Spleen (tissue), 11 donors: ENCODE measurements at regions not wholly inside any gene's neighbourhood (a gene's known extent, or its start where the extent isn't known, plus 50 kb on each side); places are given as distances from the start of the nearest gene placed in this dataset.

ENCODE experiments used
- DNase-seq: peaks from one replicate; pipeline ENCODE4 v3.0.0-alpha.2; 2020
- H3K27ac ChIP-seq, 8 donors: fragments of 200-600 bp; sonication (generic) in 7 of 8; 1 replicate in 4 of 8; 2 replicates in 4 of 8; pipeline versions ENCODE4 v1.5.0 to v1.8.0; 2016 to 2021; ENCODE audit warnings: inconsistent platforms in 4 of 8, mild to moderate bottlenecking in 4 of 8, moderate library complexity in 1 of 8
- H3K27me3 ChIP-seq, 7 donors: fragments of 200-600 bp; sonication (generic) in 6 of 7; replicated peaks in 1 of 7; 1 replicate in 4 of 7; 2 replicates in 3 of 7; pipeline versions ENCODE4 v1.5.0 to v1.8.0; 2016 to 2021; ENCODE audit warnings: inconsistent platforms in 3 of 7, mild to moderate bottlenecking in 1 of 7
- H3K36me3 ChIP-seq, 6 donors: fragments of 200-600 bp; sonication (generic) in 5 of 6; 1 replicate in 4 of 6; 2 replicates in 2 of 6; pipeline versions ENCODE4 v1.5.0 to v1.8.0; 2016 to 2021; ENCODE audit warnings: inconsistent platforms in 2 of 6
- H3K4me1 ChIP-seq, 6 donors: fragments of 200-600 bp; sonication (generic) in 5 of 6; 1 replicate in 3 of 6; 2 replicates in 3 of 6; pipeline versions ENCODE4 v1.5.0 to v1.8.0; 2016 to 2021; ENCODE audit warnings: inconsistent platforms in 3 of 6
- H3K4me3 ChIP-seq, 8 donors: fragments of 200-600 bp; sonication (generic) in 7 of 8; 1 replicate in 4 of 8; 2 replicates in 4 of 8; pipeline versions ENCODE4 v1.5.0 to v1.8.0; 2016 to 2021; ENCODE audit warnings: inconsistent platforms in 4 of 8, mild to moderate bottlenecking in 4 of 8, moderate library complexity in 2 of 8
- H3K9me3 ChIP-seq, 8 donors: fragments of 200-600 bp; sonication (generic) in 7 of 8; 1 replicate in 4 of 8; 2 replicates in 4 of 8; pipeline versions ENCODE4 v1.5.0 to v1.8.0; 2016 to 2021; ENCODE audit warnings: inconsistent platforms in 4 of 8
- POLR2A ChIP-seq, 3 donors: fragments of 450-650 bp; IDR thresholded peaks; one replicate each; pipeline ENCODE4 v1.5.1; 2017; ENCODE audit warnings: antibody characterized with exemption in 3 of 3, mild to moderate bottlenecking in 1 of 3
- POLR2AphosphoS5 ChIP-seq, 3 donors: sonication (generic); formaldehyde crosslinking; IDR thresholded peaks; one replicate each; pipeline ENCODE4 v1.5.1; 2017; ENCODE audit warnings: antibody characterized with exemption in 3 of 3
- WGBS, 5 donors: extraction: QIAGEN DNeasy Blood & Tissue Kit in 3 of 5; methylation state at CpG; one replicate each; pipeline versions ENCODE4 v1.1.5 to v1.1.7; 2013 to 2018; 5-methylcytosine and 5-hydroxymethylcytosine counted together
- intact Hi-C: fragments of 100-400 bp; cut with DNase I; formaldehyde crosslinking; loops from one replicate; pipeline ENCODE4 v1.15.0; 2023; ENCODE audit warnings: low total_unique reads
- TF ChIP-seq, protein P1 (sequence below), 11 experiments: fragments of 200-600 bp in 7 of 11; fragments of 450-650 bp in 4 of 11; sonication (generic) in 4 of 11; IDR thresholded peaks in 8 of 11; conservative IDR thresholded peaks in 3 of 11; 1 replicate in 7 of 11; 2 replicates in 4 of 11; pipeline versions ENCODE4 v1.4.0 to v1.8.0; 2016 to 2021; ENCODE audit warnings: antibody characterized with exemption in 11 of 11, inconsistent platforms in 4 of 11, mild to moderate bottlenecking in 1 of 11
- donor health status: healthy with polysubstance abuse.
- donor health status: DM: no; HTN: no; CAD: no; lungs with moderate emphysema.
- donor health status: DM: no; HTN: no; CAD: no.
- donor health status: Bipolar disorder and iron deficiency.
- donor health status: healthy.
- donor health status: DM: no; HTN: no; CAD: no.
- donor health status: DM: yes; HTN: yes; CAD: no.

GRCh38 chr6:85866370-85866730, 223.7 kb upstream of the SYNCRIP start:
- peaks cover 0 to 28% (median 13%) of the 10 kb centered on the region in 6 donors for H3K4me1 ChIP-seq
- TF ChIP-seq POLR2AphosphoS5 (IDR thresholded peaks at IDR 0.05) (no peak), POLR2A (IDR thresholded peaks at IDR 0.05) (no peak)
- TF ChIP-seq, protein P1, sequence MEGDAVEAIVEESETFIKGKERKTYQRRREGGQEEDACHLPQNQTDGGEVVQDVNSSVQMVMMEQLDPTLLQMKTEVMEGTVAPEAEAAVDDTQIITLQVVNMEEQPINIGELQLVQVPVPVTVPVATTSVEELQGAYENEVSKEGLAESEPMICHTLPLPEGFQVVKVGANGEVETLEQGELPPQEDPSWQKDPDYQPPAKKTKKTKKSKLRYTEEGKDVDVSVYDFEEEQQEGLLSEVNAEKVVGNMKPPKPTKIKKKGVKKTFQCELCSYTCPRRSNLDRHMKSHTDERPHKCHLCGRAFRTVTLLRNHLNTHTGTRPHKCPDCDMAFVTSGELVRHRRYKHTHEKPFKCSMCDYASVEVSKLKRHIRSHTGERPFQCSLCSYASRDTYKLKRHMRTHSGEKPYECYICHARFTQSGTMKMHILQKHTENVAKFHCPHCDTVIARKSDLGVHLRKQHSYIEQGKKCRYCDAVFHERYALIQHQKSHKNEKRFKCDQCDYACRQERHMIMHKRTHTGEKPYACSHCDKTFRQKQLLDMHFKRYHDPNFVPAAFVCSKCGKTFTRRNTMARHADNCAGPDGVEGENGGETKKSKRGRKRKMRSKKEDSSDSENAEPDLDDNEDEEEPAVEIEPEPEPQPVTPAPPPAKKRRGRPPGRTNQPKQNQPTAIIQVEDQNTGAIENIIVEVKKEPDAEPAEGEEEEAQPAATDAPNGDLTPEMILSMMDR (IDR thresholded peaks at IDR 0.05 in 8 of 11, conservative IDR thresholded peaks at IDR 0.05 in 3 of 11) = no peak
- intact Hi-C loops = no loop called here
- no peak for DNase-seq
- H3K27me3 ChIP-seq = no peaks in the 10 kb centered on the region
- no peaks in the 10 kb centered on the region for H3K36me3 ChIP-seq
- peak overlapping the region in 5 of 8 donors; percentile 12 to 60 (median 22) for H3K4me3 ChIP-seq
- H3K27ac ChIP-seq = no peak overlapping the region
- WGBS, 5 donors = 66 to 78% (median 70%) methylated on average over 5 of the region's 5 CpGs
- H3K9me3 ChIP-seq = no peaks in the 10 kb centered on the region

GRCh38 chr6:85865420-85866369, 223.0 kb upstream of the SYNCRIP start:
- no peak for DNase-seq
- WGBS, 5 donors = 23 to 40% (median 35%) methylated on average over 8 of the region's 8 CpGs
- Histone ChIP-seq H3K27ac (peak overlapping the region in 1 of 8 donors; percentile 6), H3K4me3 (peak overlapping the region in 6 of 8 donors; percentile 12 to 60 (median 21)), H3K9me3 (no peaks in the 10 kb centered on the region), H3K4me1 (peaks cover 0 to 28% (median 13%) of the 10 kb centered on the region in 6 donors), H3K36me3 (no peaks in the 10 kb centered on the region), H3K27me3 (no peaks in the 10 kb centered on the region)
- intact Hi-C loops = no loop called here
- TF ChIP-seq, protein P1 (IDR thresholded peaks at IDR 0.05 in 8 of 11, conservative IDR thresholded peaks at IDR 0.05 in 3 of 11) = no peak
- TF ChIP-seq POLR2A (IDR thresholded peaks at IDR 0.05) (no peak), POLR2AphosphoS5 (IDR thresholded peaks at IDR 0.05) (no peak)

DNA sequence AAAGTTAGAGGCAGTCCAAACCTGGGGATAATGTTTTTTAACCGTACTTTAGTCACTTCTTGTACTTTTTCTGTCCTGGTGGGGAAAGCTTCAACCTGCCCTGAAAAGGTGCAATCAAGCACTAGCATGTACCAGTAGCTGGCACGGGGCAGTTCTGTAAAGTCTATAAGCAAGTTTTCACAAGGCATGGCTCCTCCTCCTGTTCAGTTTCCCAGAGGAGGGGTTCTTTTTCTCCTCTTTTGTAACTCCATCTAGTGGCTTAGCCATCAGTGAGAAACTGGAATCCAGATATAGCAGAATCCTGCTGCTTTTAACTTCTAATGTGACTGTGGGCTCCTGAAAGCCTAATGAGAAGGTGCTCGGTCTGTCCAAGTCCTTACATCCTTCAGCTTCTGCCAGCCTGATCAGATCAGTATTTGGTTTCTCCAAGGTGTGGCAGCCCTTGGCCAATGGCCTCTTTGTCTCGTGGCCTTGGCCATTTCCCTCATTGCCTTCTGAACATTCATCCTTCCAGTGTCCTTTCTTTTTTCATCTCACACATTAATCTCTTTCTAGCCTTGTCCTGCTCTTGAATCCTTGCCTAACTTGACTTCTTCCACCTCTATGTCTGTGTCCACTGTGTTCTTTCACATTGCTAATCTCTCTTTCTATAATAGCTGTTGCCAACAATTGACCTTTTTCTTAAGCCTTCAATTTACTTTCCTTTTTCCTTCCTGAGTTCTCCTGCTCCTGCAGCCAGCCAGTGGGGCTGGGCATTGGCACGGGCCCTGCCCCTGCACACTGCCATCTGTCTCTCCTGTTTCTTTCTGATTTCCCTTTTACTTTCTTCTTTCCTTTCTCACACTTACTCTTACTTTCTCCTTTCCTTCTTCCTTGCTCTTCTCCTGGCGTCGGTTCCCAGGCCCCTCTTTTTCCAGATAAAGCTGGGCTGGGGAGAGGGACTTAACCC, 222.0 kb upstream of the SYNCRIP start:
- intact Hi-C loops = no loop called here
- Histone ChIP-seq H3K4me1 (peaks cover 0 to 28% (median 13%) of the 10 kb centered on the region in 6 donors), H3K27ac (no peak overlapping the region), H3K36me3 (no peaks in the 10 kb centered on the region), H3K9me3 (no peaks in the 10 kb centered on the region), H3K4me3 (peak overlapping the region in 1 of 8 donors; percentile 42), H3K27me3 (no peaks in the 10 kb centered on the region)
- WGBS, 5 donors = 40 to 55% (median 52%) methylated on average over 7 of the region's 7 CpGs
- DNase-seq = no peak
- TF ChIP-seq, protein P1 (IDR thresholded peaks at IDR 0.05 in 8 of 11, conservative IDR thresholded peaks at IDR 0.05 in 3 of 11) = no peak
- peak in 1 of 3 donors; percentile 47 for TF ChIP-seq POLR2AphosphoS5 (IDR thresholded peaks at IDR 0.05)
- no peak for TF ChIP-seq POLR2A (IDR thresholded peaks at IDR 0.05)
